ENCODE measurements at regions not wholly inside any gene's neighbourhood (a gene's known extent, or its start where the extent isn't known, plus 50 kb on each side); places are given as distances from the start of the nearest gene placed in this dataset.

DNA sequence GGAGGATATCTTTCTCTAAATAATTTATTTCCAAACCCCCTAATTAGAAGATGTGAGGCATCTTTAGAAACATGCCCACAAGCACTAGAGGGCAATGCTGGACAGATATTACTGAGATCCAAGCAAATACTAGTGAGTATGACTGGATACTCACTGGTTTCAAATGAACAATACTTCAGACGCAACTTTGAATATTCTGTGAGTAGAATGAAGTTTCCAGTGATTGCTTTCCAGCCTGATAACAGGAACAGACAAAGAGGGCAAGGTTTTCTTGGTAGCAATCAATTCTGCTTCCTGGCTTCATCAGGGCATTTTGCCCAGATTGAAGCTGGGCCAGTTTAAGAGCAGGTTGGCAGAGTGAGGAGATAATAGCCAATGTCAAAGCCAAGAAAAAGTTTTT lies 442.6 kb upstream of the PDZRN3 start:
- TF ChIP-seq POLR2A (IDR thresholded peaks at IDR 0.05; ENCODE audit: low read length) (no peak), GATA1 (IDR thresholded peaks at IDR 0.05; ENCODE audit: low read depth, low read length) (no peak)
